A549 (cell line): ENCODE measurements at regions not wholly inside any gene's neighbourhood (a gene's known extent, or its start where the extent isn't known, plus 50 kb on each side); places are given as distances from the start of the nearest gene placed in this dataset.

ENCODE experiments used
- small RNA-seq, 6 experiments: library from RNA; depleted of rRNA; stranded (forward); fragments of <200 nt; gene quantifications; one replicate each; pipeline ENCODE3, GENCODE V24; 2012

Small RNAs in the stretch of these regions (small RNA-seq; reads per million reads assigned to genes)
- gene AC139453.1 (0 reads per million in 6 experiments), gene LSP1P2 (0 reads per million in 6 experiments), gene MIR4444-2 (0 reads per million in 6 experiments), gene RN7SL294P (0 reads per million in 6 experiments), gene SNRPCP10 (0 reads per million in 6 experiments)
